Calu3 (cell line): ENCODE measurements at regions not wholly inside any gene's neighbourhood (a gene's known extent, or its start where the extent isn't known, plus 50 kb on each side); places are given as distances from the start of the nearest gene placed in this dataset.
A peak's percentile ranks its signal among the peaks of the same experiment; 100 is the strongest.

Experiments
- BruUV-seq: library from RNA; stranded (reverse); fragments of 400-500 nt; replicated peaks from 2 replicates; lab custom pipeline; 2021; lab: Mats Ljungman, UMichigan
- CTCF ChIA-PET: fragments of 300-600 bp; sonication (Branson Sonifier 250); formaldehyde crosslinking; loops from one replicate; lab custom pipeline; 2022; ENCODE audit warnings: antibody characterized with exemption; lab: Charles Lee
- DNase-seq: peaks from one replicate; pipeline ENCODE4 v3.0.0; 2022
- H3K27ac Mint-ChIP-seq: one replicate; pipeline ENCODE4 v1.8.0; 2022; ENCODE audit warnings: mixed read lengths; ENCODE audit not compliant: unreplicated experiment
- H3K27me3 Mint-ChIP-seq: one replicate; pipeline ENCODE4 v1.8.0; 2022; ENCODE audit warnings: mixed read lengths; ENCODE audit not compliant: unreplicated experiment
- H3K36me3 Mint-ChIP-seq: one replicate; pipeline ENCODE4 v1.8.0; 2022; ENCODE audit warnings: mild to moderate bottlenecking, moderate library complexity, mixed read lengths; ENCODE audit not compliant: insufficient read depth, unreplicated experiment
- H3K4me1 Mint-ChIP-seq: one replicate; pipeline ENCODE4 v1.8.0; 2022; ENCODE audit warnings: mild to moderate bottlenecking, low read depth, mixed read lengths; ENCODE audit not compliant: unreplicated experiment
- H3K4me3 Mint-ChIP-seq: one replicate; pipeline ENCODE4 v1.8.0; 2022; ENCODE audit warnings: mild to moderate bottlenecking, low read depth, moderate library complexity, mixed read lengths; ENCODE audit not compliant: unreplicated experiment
- H3K9me3 Mint-ChIP-seq: one replicate; pipeline ENCODE4 v1.8.0; 2022; ENCODE audit warnings: low read depth, mixed read lengths; ENCODE audit not compliant: unreplicated experiment
- intact Hi-C: fragments of 100-400 bp; cut with micrococcal nuclease; formaldehyde crosslinking; loops from one replicate; pipeline ENCODE4 v1.10.0; 2022; ENCODE audit not compliant: unreplicated experiment
- TF ChIP-seq, protein P1 (sequence below): fragments of 200-600 bp; IDR thresholded peaks from one replicate; pipeline ENCODE4 v1.8.0; 2022; ENCODE audit warnings: antibody characterized with exemption; ENCODE audit not compliant: unreplicated experiment

DNA sequence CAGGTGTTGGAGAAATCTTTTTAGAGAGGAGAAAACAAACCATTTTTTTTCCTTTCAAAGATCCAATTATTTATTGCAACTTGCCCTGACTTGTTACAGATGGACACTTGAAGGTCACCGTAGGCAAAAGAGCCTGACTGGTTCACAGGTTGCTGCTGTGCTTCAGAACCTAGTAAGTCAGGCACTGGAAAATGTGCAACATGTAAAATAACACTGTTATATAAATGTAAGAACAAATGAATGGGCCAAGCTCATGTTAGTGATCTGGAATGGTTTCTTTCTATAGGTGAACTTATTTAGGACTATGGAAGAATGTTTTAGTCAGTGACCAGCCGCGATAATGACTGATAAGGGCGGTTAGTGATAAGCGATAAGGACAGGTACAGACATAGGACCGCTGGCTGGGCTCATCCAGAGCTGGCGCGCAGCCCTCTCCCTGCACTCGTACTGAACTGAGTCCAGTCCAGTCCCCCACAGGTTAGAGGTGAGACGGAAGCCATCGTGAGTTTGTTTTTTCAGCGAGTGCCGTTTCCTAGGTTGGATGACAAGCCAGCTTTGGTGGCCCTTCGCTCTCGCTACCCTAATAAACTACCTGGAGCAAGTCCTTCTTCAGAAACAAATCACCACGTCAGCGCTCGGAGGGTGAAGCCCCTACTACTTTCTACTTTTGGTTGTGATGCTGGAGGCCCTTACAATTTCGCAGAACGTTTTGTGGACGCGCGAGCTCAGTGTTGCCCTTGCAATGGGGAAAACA is 94.4 kb upstream of the PRDM1 start:
- no peaks in the 10 kb centered on the region for H3K9me3 Mint-ChIP-seq
- no TSS peak for BruUV-seq
- H3K4me3 Mint-ChIP-seq, result peak overlapping the region; percentile 87
- CTCF ChIA-PET, result interaction anchor here (0.5 to 1.2 kb wide), 7 partner anchors 23 to 1062 kb away, joined by 3 to 7 read pairs (median 3); no protein-coding TSS in a partner anchor
- H3K27me3 Mint-ChIP-seq, result peaks cover 47% of the 10 kb centered on the region
- intact Hi-C loops, result loop anchor here (5.0 kb wide), 1 partner anchor 199 kb away; no protein-coding TSS in a partner anchor
- H3K27ac Mint-ChIP-seq, result peak overlapping the region; percentile 70
- H3K36me3 Mint-ChIP-seq, result peaks cover 34% of the 10 kb centered on the region
- H3K4me1 Mint-ChIP-seq, result no peaks in the 10 kb centered on the region
- TF ChIP-seq, protein P1, sequence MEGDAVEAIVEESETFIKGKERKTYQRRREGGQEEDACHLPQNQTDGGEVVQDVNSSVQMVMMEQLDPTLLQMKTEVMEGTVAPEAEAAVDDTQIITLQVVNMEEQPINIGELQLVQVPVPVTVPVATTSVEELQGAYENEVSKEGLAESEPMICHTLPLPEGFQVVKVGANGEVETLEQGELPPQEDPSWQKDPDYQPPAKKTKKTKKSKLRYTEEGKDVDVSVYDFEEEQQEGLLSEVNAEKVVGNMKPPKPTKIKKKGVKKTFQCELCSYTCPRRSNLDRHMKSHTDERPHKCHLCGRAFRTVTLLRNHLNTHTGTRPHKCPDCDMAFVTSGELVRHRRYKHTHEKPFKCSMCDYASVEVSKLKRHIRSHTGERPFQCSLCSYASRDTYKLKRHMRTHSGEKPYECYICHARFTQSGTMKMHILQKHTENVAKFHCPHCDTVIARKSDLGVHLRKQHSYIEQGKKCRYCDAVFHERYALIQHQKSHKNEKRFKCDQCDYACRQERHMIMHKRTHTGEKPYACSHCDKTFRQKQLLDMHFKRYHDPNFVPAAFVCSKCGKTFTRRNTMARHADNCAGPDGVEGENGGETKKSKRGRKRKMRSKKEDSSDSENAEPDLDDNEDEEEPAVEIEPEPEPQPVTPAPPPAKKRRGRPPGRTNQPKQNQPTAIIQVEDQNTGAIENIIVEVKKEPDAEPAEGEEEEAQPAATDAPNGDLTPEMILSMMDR, result no peak
- DNase-seq, result peak; percentile 7

DNA sequence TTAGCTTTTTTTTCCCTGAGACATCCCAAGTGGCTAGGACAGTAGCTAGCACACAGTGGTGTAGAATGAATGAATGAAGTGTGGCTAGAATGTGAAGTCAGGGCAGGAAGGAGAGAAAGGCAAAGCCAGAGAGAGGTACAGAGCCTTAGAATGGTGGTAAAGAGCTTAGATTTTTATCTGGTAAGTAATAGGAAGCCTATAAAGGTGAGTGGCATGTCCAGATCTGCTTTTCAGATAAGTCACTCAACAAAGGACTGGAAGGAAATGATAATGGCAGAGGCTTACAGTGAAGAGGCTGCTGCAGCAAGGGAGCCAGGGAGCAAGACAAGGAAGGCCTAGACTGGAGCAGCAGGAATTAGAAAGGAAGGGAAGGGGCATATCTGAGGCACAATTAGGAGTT is 96.0 kb upstream of the PRDM1 start:
- Mint-ChIP-seq H3K4me1 (no peaks in the 10 kb centered on the region), H3K27ac (no peak overlapping the region), H3K9me3 (no peaks in the 10 kb centered on the region), H3K4me3 (no peak overlapping the region), H3K36me3 (peaks cover 33% of the 10 kb centered on the region), H3K27me3 (peaks cover 40% of the 10 kb centered on the region)
- intact Hi-C loops, result loop anchor here (5.0 kb wide), 1 partner anchor 198 kb away; no protein-coding TSS in a partner anchor
- TF ChIP-seq, protein P1, result no peak
- CTCF ChIA-PET, result no interaction called here
- BruUV-seq, result no TSS peak
- no peak for DNase-seq

DNA sequence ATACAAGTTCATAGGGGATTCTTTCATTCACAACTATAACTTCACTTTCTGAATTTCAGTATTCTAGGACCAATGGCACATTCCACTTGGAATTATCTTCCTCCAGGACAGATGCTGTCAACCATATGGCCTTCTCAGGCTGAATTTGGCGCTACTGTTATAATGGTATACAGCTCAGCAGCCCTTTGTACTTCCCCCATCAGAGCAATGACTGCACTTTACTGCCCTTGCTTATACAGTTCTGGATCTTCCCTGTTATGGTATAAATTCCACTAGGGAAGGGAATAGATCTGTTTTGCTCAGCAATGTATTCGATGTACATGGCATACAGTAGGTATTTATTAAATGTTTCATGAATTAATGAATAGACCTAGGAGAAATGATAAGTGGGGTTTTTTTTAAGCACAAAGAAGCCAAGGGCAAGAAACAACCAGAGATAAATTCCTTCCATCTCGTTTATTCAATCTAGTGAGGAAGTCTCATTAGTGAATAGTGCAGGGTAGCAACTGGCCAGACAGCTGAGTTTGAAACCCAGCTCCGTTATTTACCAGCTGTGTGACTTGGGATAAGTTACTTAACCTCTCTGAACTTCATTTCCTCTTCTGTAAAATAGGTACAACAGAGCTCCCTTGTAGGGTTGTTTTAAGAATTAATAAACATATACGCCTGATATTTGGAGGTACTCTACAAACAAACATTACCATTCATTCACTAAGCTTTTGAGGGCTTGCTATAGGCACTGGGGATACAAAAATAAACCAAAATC is 97.1 kb upstream of the PRDM1 start:
- TF ChIP-seq, protein P1, result no peak
- no TSS peak for BruUV-seq
- no peak for DNase-seq
- peaks cover 23% of the 10 kb centered on the region for H3K36me3 Mint-ChIP-seq
- H3K27me3 Mint-ChIP-seq, result peaks cover 28% of the 10 kb centered on the region
- no peak overlapping the region for H3K27ac Mint-ChIP-seq
- no peaks in the 10 kb centered on the region for H3K4me1 Mint-ChIP-seq
- CTCF ChIA-PET, result no interaction called here
- H3K9me3 Mint-ChIP-seq, result no peaks in the 10 kb centered on the region
- H3K4me3 Mint-ChIP-seq, result no peak overlapping the region
- intact Hi-C loops, result no loop called here

DNA sequence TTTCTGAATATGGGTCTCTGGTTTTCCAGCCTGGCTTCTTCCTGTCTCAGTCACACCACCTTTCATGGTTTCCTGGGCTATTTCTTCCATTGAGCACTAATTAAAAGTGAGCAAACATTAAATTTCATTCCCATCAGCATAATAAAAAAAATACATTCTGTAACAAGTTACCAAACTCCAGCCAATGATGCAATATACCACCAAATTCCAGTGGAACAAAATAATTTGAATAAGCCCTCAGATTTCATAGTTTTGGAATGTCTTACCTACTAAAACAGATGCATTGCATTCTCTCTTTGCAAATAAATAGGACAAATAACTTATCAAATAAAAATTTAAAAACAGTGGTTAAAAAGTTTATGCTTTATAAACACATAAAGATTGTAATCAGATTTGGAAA is 97.8 kb upstream of the PRDM1 start:
- Mint-ChIP-seq H3K4me1 (no peaks in the 10 kb centered on the region), H3K36me3 (peaks cover 16% of the 10 kb centered on the region), H3K27me3 (peaks cover 21% of the 10 kb centered on the region), H3K4me3 (no peak overlapping the region), H3K9me3 (no peaks in the 10 kb centered on the region), H3K27ac (no peak overlapping the region)
- CTCF ChIA-PET, result no interaction called here
- intact Hi-C loops, result no loop called here
- no TSS peak for BruUV-seq
- no peak for DNase-seq
- TF ChIP-seq, protein P1, result no peak
